RPMI7951 (cell line): ENCODE measurements at regions not wholly inside any gene's neighbourhood (a gene's known extent, or its start where the extent isn't known, plus 50 kb on each side); places are given as distances from the start of the nearest gene placed in this dataset.

Source experiments
- DNase-seq: peaks from one replicate; pipeline ENCODE4 v3.0.0-alpha.2; 2012; ENCODE audit warnings: low read depth

GRCh38 chr11:76276781-76277155, 70.5 kb upstream of the WNT11 start:
- no peak for DNase-seq

GRCh38 chr11:76276046-76276780, 69.9 kb upstream of the WNT11 start:
- DNase-seq = no peak

- DNase-seq = no peak
Measured at GRCh38 chr11:76275446-76275845, 69.1 kb upstream of the WNT11 start.

- no peak for DNase-seq
Measured at GRCh38 chr11:76271068-76271467, 64.8 kb upstream of the WNT11 start.

- DNase-seq = no peak
Measured at GRCh38 chr11:76270389-76270788, 64.1 kb upstream of the WNT11 start.

GRCh38 chr11:76269661-76270261, 63.5 kb upstream of the WNT11 start:
- no peak for DNase-seq

GRCh38 chr11:76269247-76269646, 62.9 kb upstream of the WNT11 start:
- no peak for DNase-seq

GRCh38 chr11:76268498-76268897, 62.2 kb upstream of the WNT11 start:
- DNase-seq = no peak

GRCh38 chr11:76267556-76267955, 61.3 kb upstream of the WNT11 start:
- no peak for DNase-seq

GRCh38 chr11:76266286-76267100, 60.2 kb upstream of the WNT11 start:
- DNase-seq = peak; percentile 73

- peak; percentile 39 for DNase-seq
Measured at GRCh38 chr11:76265771-76266241, 59.5 kb upstream of the WNT11 start.

- peak; percentile 91 for DNase-seq
Measured at GRCh38 chr11:76263657-76264056, 57.4 kb upstream of the WNT11 start.

- no peak for DNase-seq
Measured at GRCh38 chr11:76263166-76263565, 56.9 kb upstream of the WNT11 start.

GRCh38 chr11:76260296-76260925, 54.1 kb upstream of the WNT11 start:
- DNase-seq = peak; percentile 52

GRCh38 chr11:76259299-76259908, 53.1 kb upstream of the WNT11 start:
- DNase-seq = no peak

- no peak for DNase-seq
Measured at GRCh38 chr11:76257074-76257719, 50.9 kb upstream of the WNT11 start.

- DNase-seq = no peak
Measured at GRCh38 chr11:76256448-76256847, 50.1 kb upstream of the WNT11 start.
